ENCODE measurements at regions not wholly inside any gene's neighbourhood (a gene's known extent, or its start where the extent isn't known, plus 50 kb on each side); places are given as distances from the start of the nearest gene placed in this dataset.

DNA sequence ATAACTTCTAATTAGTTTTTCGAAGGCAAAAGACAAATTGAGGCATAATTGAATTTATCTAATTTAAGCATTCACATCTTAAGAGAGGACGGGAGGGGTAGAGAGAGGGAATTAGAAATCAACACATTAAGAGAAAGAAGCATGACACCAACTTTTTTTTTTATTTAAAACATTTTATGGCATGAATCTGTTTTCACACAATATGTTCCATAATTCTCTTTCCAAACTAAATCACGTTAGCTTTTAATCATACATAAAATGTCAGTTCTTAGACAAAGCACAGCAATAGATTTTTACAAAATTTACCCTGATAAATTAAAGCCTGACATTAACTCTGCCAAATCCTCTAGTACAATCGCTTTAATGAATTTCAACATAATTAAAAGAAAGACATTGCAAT, 600.8 kb upstream of the ROBO1 start:
- intact Hi-C loops (cut with DNase I), result no loop called here
- ATAC-seq (ENCODE audit: low FRiP score) (no peak), DNase-seq (no peak)
- Histone ChIP-seq H3K36me3 (ENCODE audit: control insufficient read depth in 1 of 2, insufficient read depth in 2 of 2, low read length in 1 of 2) (no peaks in the 10 kb centered on the region), H3K27ac (ENCODE audit: low read depth in 1 of 2, low read length in 2 of 2) (no peak overlapping the region), H3K27me3 (ENCODE audit: control insufficient read depth in 1 of 2, insufficient read depth in 2 of 2, low read length in 1 of 2) (no peaks in the 10 kb centered on the region), H3K9me3 (ENCODE audit: control insufficient read depth, low read length) (no peaks in the 10 kb centered on the region), H3K4me1 (ENCODE audit: control insufficient read depth in 1 of 2, insufficient read depth in 2 of 2, low read length in 2 of 2) (no peaks in the 10 kb centered on the region), H3K4me3 (ENCODE audit: low read length in 2 of 2) (no peak overlapping the region)
- 64 to 69% methylated on average over 4 of the region's 4 CpGs for WGBS, 2 donors

DNA sequence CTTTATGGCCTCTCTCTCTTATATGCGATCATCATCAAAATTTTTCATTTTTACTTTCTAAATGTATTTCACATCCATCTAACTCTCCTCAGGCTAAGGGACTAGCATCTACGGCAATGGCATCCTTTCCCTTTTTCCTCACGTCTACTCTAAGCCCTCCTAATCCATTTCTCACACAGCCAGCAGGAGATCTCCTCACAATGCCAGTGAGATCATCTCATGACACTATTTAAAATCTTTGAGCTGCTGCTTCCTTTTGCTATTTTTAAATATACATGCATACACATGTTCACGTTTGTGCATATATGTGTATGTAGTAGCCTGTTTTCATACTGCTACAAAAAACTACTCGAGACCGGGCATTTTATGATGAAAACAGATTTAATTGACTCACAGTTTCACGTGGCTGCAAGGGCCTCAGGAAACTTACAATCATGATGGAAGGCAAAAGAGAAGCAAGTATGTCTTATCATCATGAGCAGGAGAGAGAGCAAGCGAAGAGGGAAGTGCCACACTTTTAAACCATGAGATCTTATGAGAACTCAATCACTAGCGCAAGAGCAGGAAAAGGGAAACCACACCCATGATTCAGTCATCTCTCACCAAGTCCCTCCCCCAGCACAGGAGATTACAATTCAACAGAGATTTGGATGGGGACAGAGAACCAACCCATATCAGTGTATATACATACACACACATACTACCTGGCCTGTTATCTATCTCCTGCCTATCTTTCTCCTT, 599.2 kb upstream of the ROBO1 start:
- no peak for ATAC-seq (ENCODE audit: low FRiP score)
- H3K27me3 ChIP-seq (ENCODE audit: control insufficient read depth in 1 of 2, insufficient read depth in 2 of 2, low read length in 1 of 2), result no peaks in the 10 kb centered on the region
- WGBS, 2 donors, result 77 to 83% methylated on average over 9 of the region's 9 CpGs
- intact Hi-C loops (cut with DNase I), result no loop called here
- no peaks in the 10 kb centered on the region for H3K36me3 ChIP-seq (ENCODE audit: control insufficient read depth in 1 of 2, insufficient read depth in 2 of 2, low read length in 1 of 2)
- H3K9me3 ChIP-seq (ENCODE audit: control insufficient read depth, low read length), result no peaks in the 10 kb centered on the region
- no peak for DNase-seq
- H3K4me1 ChIP-seq (ENCODE audit: control insufficient read depth in 1 of 2, insufficient read depth in 2 of 2, low read length in 2 of 2), result no peaks in the 10 kb centered on the region
- H3K4me3 ChIP-seq (ENCODE audit: low read length in 2 of 2), result no peak overlapping the region
- no peak overlapping the region for H3K27ac ChIP-seq (ENCODE audit: low read depth in 1 of 2, low read length in 2 of 2)

- Histone ChIP-seq H3K4me3 (ENCODE audit: low read length in 2 of 2) (no peak overlapping the region), H3K4me1 (ENCODE audit: control insufficient read depth in 1 of 2, insufficient read depth in 2 of 2, low read length in 2 of 2) (no peaks in the 10 kb centered on the region), H3K27me3 (ENCODE audit: control insufficient read depth in 1 of 2, insufficient read depth in 2 of 2, low read length in 1 of 2) (no peaks in the 10 kb centered on the region), H3K36me3 (ENCODE audit: control insufficient read depth in 1 of 2, insufficient read depth in 2 of 2, low read length in 1 of 2) (no peaks in the 10 kb centered on the region), H3K9me3 (ENCODE audit: control insufficient read depth, low read length) (no peaks in the 10 kb centered on the region), H3K27ac (ENCODE audit: low read depth in 1 of 2, low read length in 2 of 2) (no peak overlapping the region)
- DNase-seq, result no peak
- ATAC-seq (ENCODE audit: low FRiP score), result no peak
- intact Hi-C loops (cut with DNase I), result no loop called here
Observed at GRCh38 chr3:80357761-80358160, 590.0 kb upstream of the ROBO1 start.

- no peak for ATAC-seq (ENCODE audit: low FRiP score)
Observed at GRCh38 chr3:80355144-80355543, 587.3 kb upstream of the ROBO1 start.

GRCh38 chr3:80351201-80351600, 583.4 kb upstream of the ROBO1 start:
- H3K27me3 ChIP-seq (ENCODE audit: control insufficient read depth in 1 of 2, insufficient read depth in 2 of 2, low read length in 1 of 2), result peaks cover 0 to 2% of the 10 kb centered on the region in 2 donors
- no peak overlapping the region for H3K27ac ChIP-seq (ENCODE audit: low read depth in 1 of 2, low read length in 2 of 2)
- 81 to 84% methylated on average over 2 of the region's 2 CpGs for WGBS, 2 donors
- H3K9me3 ChIP-seq (ENCODE audit: control insufficient read depth, low read length), result no peaks in the 10 kb centered on the region
- intact Hi-C loops (cut with DNase I), result no loop called here
- ATAC-seq (ENCODE audit: low FRiP score) (no peak), DNase-seq (no peak)
- no peaks in the 10 kb centered on the region for H3K4me1 ChIP-seq (ENCODE audit: control insufficient read depth in 1 of 2, insufficient read depth in 2 of 2, low read length in 2 of 2)
- no peaks in the 10 kb centered on the region for H3K36me3 ChIP-seq (ENCODE audit: control insufficient read depth in 1 of 2, insufficient read depth in 2 of 2, low read length in 1 of 2)
- H3K4me3 ChIP-seq (ENCODE audit: low read length in 2 of 2), result no peak overlapping the region

More at GRCh38 chr3:80355144-80355543, 587.3 kb upstream of the ROBO1 start:
- H3K4me3 ChIP-seq (ENCODE audit: low read length in 2 of 2), result no peak overlapping the region
- no peaks in the 10 kb centered on the region for H3K4me1 ChIP-seq (ENCODE audit: control insufficient read depth in 1 of 2, insufficient read depth in 2 of 2, low read length in 2 of 2)
- no peaks in the 10 kb centered on the region for H3K9me3 ChIP-seq (ENCODE audit: control insufficient read depth, low read length)
- peaks cover 0 to 2% of the 10 kb centered on the region in 2 donors for H3K27me3 ChIP-seq (ENCODE audit: control insufficient read depth in 1 of 2, insufficient read depth in 2 of 2, low read length in 1 of 2)
- intact Hi-C loops (cut with DNase I), result no loop called here
- WGBS, 2 donors, result 67 to 71% methylated on average over 5 of the region's 5 CpGs
- no peak for DNase-seq
- H3K27ac ChIP-seq (ENCODE audit: low read depth in 1 of 2, low read length in 2 of 2), result no peak overlapping the region
- no peaks in the 10 kb centered on the region for H3K36me3 ChIP-seq (ENCODE audit: control insufficient read depth in 1 of 2, insufficient read depth in 2 of 2, low read length in 1 of 2)

GRCh38 chr3:80350771-80351170, 583.0 kb upstream of the ROBO1 start:
- intact Hi-C loops (cut with DNase I), result no loop called here
- H3K4me3 ChIP-seq (ENCODE audit: low read length in 2 of 2), result no peak overlapping the region
- DNase-seq, result no peak
- H3K27me3 ChIP-seq (ENCODE audit: control insufficient read depth in 1 of 2, insufficient read depth in 2 of 2, low read length in 1 of 2), result peaks cover 0 to 2% of the 10 kb centered on the region in 2 donors
- no peaks in the 10 kb centered on the region for H3K4me1 ChIP-seq (ENCODE audit: control insufficient read depth in 1 of 2, insufficient read depth in 2 of 2, low read length in 2 of 2)
- H3K27ac ChIP-seq (ENCODE audit: low read depth in 1 of 2, low read length in 2 of 2), result no peak overlapping the region
- no peaks in the 10 kb centered on the region for H3K36me3 ChIP-seq (ENCODE audit: control insufficient read depth in 1 of 2, insufficient read depth in 2 of 2, low read length in 1 of 2)
- 64 to 67% methylated on average over 4 of the region's 4 CpGs for WGBS, 2 donors
- no peaks in the 10 kb centered on the region for H3K9me3 ChIP-seq (ENCODE audit: control insufficient read depth, low read length)
- ATAC-seq (ENCODE audit: low FRiP score), result no peak

- no peak for DNase-seq
- no peak overlapping the region for H3K27ac ChIP-seq (ENCODE audit: low read depth in 1 of 2, low read length in 2 of 2)
- H3K27me3 ChIP-seq (ENCODE audit: control insufficient read depth in 1 of 2, insufficient read depth in 2 of 2, low read length in 1 of 2), result no peaks in the 10 kb centered on the region
- WGBS, 2 donors, result 72 to 75% methylated on average over 4 of the region's 4 CpGs
- no peaks in the 10 kb centered on the region for H3K36me3 ChIP-seq (ENCODE audit: control insufficient read depth in 1 of 2, insufficient read depth in 2 of 2, low read length in 1 of 2)
- H3K9me3 ChIP-seq (ENCODE audit: control insufficient read depth, low read length), result no peaks in the 10 kb centered on the region
- H3K4me1 ChIP-seq (ENCODE audit: control insufficient read depth in 1 of 2, insufficient read depth in 2 of 2, low read length in 2 of 2), result no peaks in the 10 kb centered on the region
- ATAC-seq (ENCODE audit: low FRiP score), result peak; percentile 36
- no peak overlapping the region for H3K4me3 ChIP-seq (ENCODE audit: low read length in 2 of 2)
- intact Hi-C loops (cut with DNase I), result no loop called here
Observed at GRCh38 chr3:80338366-80338765, 570.6 kb upstream of the ROBO1 start.

GRCh38 chr3:80334534-80334933, 566.7 kb upstream of the ROBO1 start:
- no peak for ATAC-seq (ENCODE audit: low FRiP score)
- intact Hi-C loops (cut with DNase I), result no loop called here
- WGBS, 2 donors, result 86 to 87% methylated on average over 2 of the region's 2 CpGs

DNA sequence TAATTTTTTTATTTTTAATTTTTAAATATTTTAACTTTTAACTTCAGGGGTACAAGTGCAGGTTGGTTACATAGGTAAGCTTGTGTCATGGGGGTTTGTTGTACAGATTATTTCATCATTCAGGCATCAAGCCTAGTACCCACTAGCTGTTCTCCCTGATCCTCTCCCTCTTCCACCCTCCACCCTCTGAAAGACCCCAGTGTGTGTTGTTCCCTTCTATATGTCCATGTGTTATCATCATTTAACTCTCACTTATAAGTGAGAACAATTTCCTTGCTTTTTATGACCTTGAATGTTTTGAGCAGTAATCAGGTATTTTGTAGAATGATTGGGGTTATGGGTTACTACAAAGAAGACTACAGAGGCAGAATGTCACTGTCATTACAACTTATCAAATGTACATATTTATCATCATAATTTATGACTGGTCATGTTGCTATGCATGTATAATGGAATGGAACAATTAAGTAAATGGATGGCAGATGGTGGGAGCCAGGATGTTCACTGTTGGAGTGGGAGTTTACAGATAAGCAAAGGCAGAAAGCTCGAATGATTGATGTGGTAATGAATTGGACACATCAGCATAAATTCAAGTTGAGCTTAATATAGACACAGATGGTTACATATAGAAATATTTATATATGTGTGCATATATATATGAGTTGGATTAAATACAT, 563.8 kb upstream of the ROBO1 start:
- H3K27ac ChIP-seq (ENCODE audit: low read depth in 1 of 2, low read length in 2 of 2), result no peak overlapping the region
- no peaks in the 10 kb centered on the region for H3K4me1 ChIP-seq (ENCODE audit: control insufficient read depth in 1 of 2, insufficient read depth in 2 of 2, low read length in 2 of 2)
- DNase-seq (no peak), ATAC-seq (ENCODE audit: low FRiP score) (no peak)
- no peaks in the 10 kb centered on the region for H3K36me3 ChIP-seq (ENCODE audit: control insufficient read depth in 1 of 2, insufficient read depth in 2 of 2, low read length in 1 of 2)
- no peak overlapping the region for H3K4me3 ChIP-seq (ENCODE audit: low read length in 2 of 2)
- intact Hi-C loops (cut with DNase I), result no loop called here
- 59 to 73% methylated on average over 1 of the region's 1 CpG for WGBS, 2 donors
- no peaks in the 10 kb centered on the region for H3K27me3 ChIP-seq (ENCODE audit: control insufficient read depth in 1 of 2, insufficient read depth in 2 of 2, low read length in 1 of 2)
- H3K9me3 ChIP-seq (ENCODE audit: control insufficient read depth, low read length), result no peaks in the 10 kb centered on the region

More at GRCh38 chr3:80334534-80334933, 566.7 kb upstream of the ROBO1 start:
- H3K27ac ChIP-seq (ENCODE audit: low read depth in 1 of 2, low read length in 2 of 2), result no peak overlapping the region
- H3K9me3 ChIP-seq (ENCODE audit: control insufficient read depth, low read length), result no peaks in the 10 kb centered on the region
- no peaks in the 10 kb centered on the region for H3K36me3 ChIP-seq (ENCODE audit: control insufficient read depth in 1 of 2, insufficient read depth in 2 of 2, low read length in 1 of 2)
- H3K27me3 ChIP-seq (ENCODE audit: control insufficient read depth in 1 of 2, insufficient read depth in 2 of 2, low read length in 1 of 2), result no peaks in the 10 kb centered on the region
- no peak for DNase-seq
- no peaks in the 10 kb centered on the region for H3K4me1 ChIP-seq (ENCODE audit: control insufficient read depth in 1 of 2, insufficient read depth in 2 of 2, low read length in 2 of 2)
- H3K4me3 ChIP-seq (ENCODE audit: low read length in 2 of 2), result no peak overlapping the region

Data from aorta (tissue), 5 donors.